WTC11 (cell line): ENCODE measurements at regions not wholly inside any gene's neighbourhood (a gene's known extent, or its start where the extent isn't known, plus 50 kb on each side); places are given as distances from the start of the nearest gene placed in this dataset.

ENCODE experiments used
- ATAC-seq: fragments of 200-7000 bp; cut with Tn5 transposase; 2 replicates; pipeline ENCODE4 v1.10.0; 2021; ENCODE audit warnings: mild to moderate bottlenecking, moderate library complexity
- CTCF ChIA-PET: fragments of 300-600 bp; sonication (Branson Sonifier 250); formaldehyde crosslinking; loops from one replicate; lab custom pipeline; 2021; ENCODE audit warnings: antibody characterized with exemption; lab: Charles Lee
- POLR2A ChIA-PET: fragments of 350-600 bp; sonication (Branson Sonifier 250); formaldehyde crosslinking; loops from one replicate; lab custom pipeline; 2021; ENCODE audit warnings: antibody characterized with exemption; lab: Charles Lee
- DNase-seq: peaks from one replicate; pipeline ENCODE4 v3.0.0; 2021; ENCODE audit warnings: low spot score
- H3K27ac Mint-ChIP-seq: 2 replicates; pipeline ENCODE4 v1.8.0; 2021; ENCODE audit warnings: mixed read lengths
- H3K27me3 Mint-ChIP-seq: 2 replicates; pipeline ENCODE4 v1.8.0; 2021; ENCODE audit warnings: low read depth, mild to moderate bottlenecking, moderate library complexity, mixed read lengths
- H3K36me3 Mint-ChIP-seq: 2 replicates; pipeline ENCODE4 v1.8.0; 2021; ENCODE audit warnings: mixed read lengths
- H3K4me1 Mint-ChIP-seq: 2 replicates; pipeline ENCODE4 v1.8.0; 2022; ENCODE audit warnings: mixed read lengths
- H3K4me3 Mint-ChIP-seq: 2 replicates; pipeline ENCODE4 v1.8.0; 2021; ENCODE audit warnings: mild to moderate bottlenecking, moderate library complexity, mixed read lengths
- H3K9me3 Mint-ChIP-seq: 2 replicates; pipeline ENCODE4 v1.8.0; 2021; ENCODE audit warnings: mixed read lengths
- MXD4 ChIP-seq: fragments of 250-450 bp; sonication (Bioruptor Pico); IDR thresholded peaks from 2 replicates; pipeline ENCODE4 v1.8.0; 2021; ENCODE audit warnings: mild to moderate bottlenecking, moderate library complexity, borderline replicate concordance
- NR2C2 ChIP-seq: sonication (generic); formaldehyde crosslinking; IDR thresholded peaks from 2 replicates; pipeline ENCODE4 v1.8.0; 2022; ENCODE audit warnings: mild to moderate bottlenecking, missing genetic modification reagents
- RELA ChIP-seq: sonication (generic); formaldehyde crosslinking; IDR thresholded peaks from 2 replicates; pipeline ENCODE4 v1.8.1; 2022; ENCODE audit warnings: missing genetic modification reagents, mild to moderate bottlenecking, borderline replicate concordance
- SMAD4 ChIP-seq: sonication (generic); formaldehyde crosslinking; IDR thresholded peaks from 2 replicates; pipeline ENCODE4 v1.8.0; 2022; ENCODE audit warnings: mild to moderate bottlenecking, missing genetic modification reagents
- ZNF232 ChIP-seq: sonication (generic); formaldehyde crosslinking; IDR thresholded peaks from 2 replicates; pipeline ENCODE4 v1.8.0; 2022; ENCODE audit warnings: mild to moderate bottlenecking, missing genetic modification reagents
- ZNF416 ChIP-seq: fragments of 250-450 bp; sonication (Bioruptor Pico); IDR thresholded peaks from 2 replicates; pipeline ENCODE4 v1.9.0; 2021; ENCODE audit warnings: mild to moderate bottlenecking, inconsistent platforms
- TF ChIP-seq, protein P1 (sequence below): sonication (generic); formaldehyde crosslinking; IDR thresholded peaks from 2 replicates; pipeline ENCODE4 v1.8.0; 2023; ENCODE audit warnings: missing genetic modification reagents
- TF ChIP-seq, protein P2 (sequence below): sonication (generic); formaldehyde crosslinking; IDR thresholded peaks from 2 replicates; pipeline ENCODE4 v1.8.0; 2022; ENCODE audit warnings: missing genetic modification reagents
- TF ChIP-seq, protein P3 (sequence below): fragments of 200-600 bp; IDR thresholded peaks from 2 replicates; pipeline ENCODE4 v1.8.0; 2022; ENCODE audit warnings: antibody characterized with exemption
- TF ChIP-seq, protein P4 (sequence below): sonication (generic); formaldehyde crosslinking; IDR thresholded peaks from 2 replicates; pipeline ENCODE4 v1.8.1; 2022; ENCODE audit warnings: mild to moderate bottlenecking, moderate library complexity, missing genetic modification reagents
- TF ChIP-seq, protein P5 (sequence below): sonication (generic); formaldehyde crosslinking; IDR thresholded peaks from 2 replicates; pipeline ENCODE4 v1.8.0; 2023; ENCODE audit warnings: missing genetic modification reagents, mild to moderate bottlenecking, borderline replicate concordance
- TF ChIP-seq, protein P6 (sequence below): sonication (generic); formaldehyde crosslinking; IDR thresholded peaks from 2 replicates; pipeline ENCODE4 v1.8.1; 2023; ENCODE audit warnings: mild to moderate bottlenecking, missing genetic modification reagents, moderate library complexity

DNA sequence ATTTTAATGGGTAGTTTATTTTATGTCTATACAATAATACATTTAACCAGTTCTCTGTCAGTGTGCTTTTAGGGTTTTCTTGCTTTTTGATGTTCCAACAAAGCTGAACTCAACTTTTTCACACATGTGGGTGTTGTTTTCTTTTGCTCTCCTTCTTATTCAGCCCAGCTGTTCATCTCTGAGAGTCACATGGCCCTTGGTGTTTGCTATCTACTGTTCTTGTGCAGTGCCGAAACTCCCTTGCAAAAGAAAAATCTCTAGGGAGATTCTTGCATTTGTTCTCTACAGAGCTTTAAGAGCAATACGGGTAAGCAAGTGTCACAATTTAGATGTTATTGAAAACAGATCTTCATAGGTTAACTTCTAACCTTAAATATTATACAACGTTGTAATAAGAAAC is 281.1 kb upstream of the CXADR start:
- no peaks in the 10 kb centered on the region for H3K4me1 Mint-ChIP-seq
- peaks cover 37% of the 10 kb centered on the region for H3K9me3 Mint-ChIP-seq
- POLR2A ChIA-PET = no interaction called here
- H3K36me3 Mint-ChIP-seq = peaks cover 9% of the 10 kb centered on the region; the same call in 1 of the 2 replicates
- TF ChIP-seq NR2C2 (CRISPR knock-in tag) (no peak), ZNF232 (CRISPR knock-in tag) (no peak), ZNF416 (CRISPR knock-in tag) (no peak)
- TF ChIP-seq, protein P1, sequence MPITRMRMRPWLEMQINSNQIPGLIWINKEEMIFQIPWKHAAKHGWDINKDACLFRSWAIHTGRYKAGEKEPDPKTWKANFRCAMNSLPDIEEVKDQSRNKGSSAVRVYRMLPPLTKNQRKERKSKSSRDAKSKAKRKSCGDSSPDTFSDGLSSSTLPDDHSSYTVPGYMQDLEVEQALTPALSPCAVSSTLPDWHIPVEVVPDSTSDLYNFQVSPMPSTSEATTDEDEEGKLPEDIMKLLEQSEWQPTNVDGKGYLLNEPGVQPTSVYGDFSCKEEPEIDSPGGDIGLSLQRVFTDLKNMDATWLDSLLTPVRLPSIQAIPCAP = no peak
- TF ChIP-seq, protein P2, sequence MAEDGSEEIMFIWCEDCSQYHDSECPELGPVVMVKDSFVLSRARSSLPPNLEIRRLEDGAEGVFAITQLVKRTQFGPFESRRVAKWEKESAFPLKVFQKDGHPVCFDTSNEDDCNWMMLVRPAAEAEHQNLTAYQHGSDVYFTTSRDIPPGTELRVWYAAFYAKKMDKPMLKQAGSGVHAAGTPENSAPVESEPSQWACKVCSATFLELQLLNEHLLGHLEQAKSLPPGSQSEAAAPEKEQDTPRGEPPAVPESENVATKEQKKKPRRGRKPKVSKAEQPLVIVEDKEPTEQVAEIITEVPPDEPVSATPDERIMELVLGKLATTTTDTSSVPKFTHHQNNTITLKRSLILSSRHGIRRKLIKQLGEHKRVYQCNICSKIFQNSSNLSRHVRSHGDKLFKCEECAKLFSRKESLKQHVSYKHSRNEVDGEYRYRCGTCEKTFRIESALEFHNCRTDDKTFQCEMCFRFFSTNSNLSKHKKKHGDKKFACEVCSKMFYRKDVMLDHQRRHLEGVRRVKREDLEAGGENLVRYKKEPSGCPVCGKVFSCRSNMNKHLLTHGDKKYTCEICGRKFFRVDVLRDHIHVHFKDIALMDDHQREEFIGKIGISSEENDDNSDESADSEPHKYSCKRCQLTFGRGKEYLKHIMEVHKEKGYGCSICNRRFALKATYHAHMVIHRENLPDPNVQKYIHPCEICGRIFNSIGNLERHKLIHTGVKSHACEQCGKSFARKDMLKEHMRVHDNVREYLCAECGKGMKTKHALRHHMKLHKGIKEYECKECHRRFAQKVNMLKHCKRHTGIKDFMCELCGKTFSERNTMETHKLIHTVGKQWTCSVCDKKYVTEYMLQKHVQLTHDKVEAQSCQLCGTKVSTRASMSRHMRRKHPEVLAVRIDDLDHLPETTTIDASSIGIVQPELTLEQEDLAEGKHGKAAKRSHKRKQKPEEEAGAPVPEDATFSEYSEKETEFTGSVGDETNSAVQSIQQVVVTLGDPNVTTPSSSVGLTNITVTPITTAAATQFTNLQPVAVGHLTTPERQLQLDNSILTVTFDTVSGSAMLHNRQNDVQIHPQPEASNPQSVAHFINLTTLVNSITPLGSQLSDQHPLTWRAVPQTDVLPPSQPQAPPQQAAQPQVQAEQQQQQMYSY (CRISPR knock-in tag) = no peak
- TF ChIP-seq, protein P3, sequence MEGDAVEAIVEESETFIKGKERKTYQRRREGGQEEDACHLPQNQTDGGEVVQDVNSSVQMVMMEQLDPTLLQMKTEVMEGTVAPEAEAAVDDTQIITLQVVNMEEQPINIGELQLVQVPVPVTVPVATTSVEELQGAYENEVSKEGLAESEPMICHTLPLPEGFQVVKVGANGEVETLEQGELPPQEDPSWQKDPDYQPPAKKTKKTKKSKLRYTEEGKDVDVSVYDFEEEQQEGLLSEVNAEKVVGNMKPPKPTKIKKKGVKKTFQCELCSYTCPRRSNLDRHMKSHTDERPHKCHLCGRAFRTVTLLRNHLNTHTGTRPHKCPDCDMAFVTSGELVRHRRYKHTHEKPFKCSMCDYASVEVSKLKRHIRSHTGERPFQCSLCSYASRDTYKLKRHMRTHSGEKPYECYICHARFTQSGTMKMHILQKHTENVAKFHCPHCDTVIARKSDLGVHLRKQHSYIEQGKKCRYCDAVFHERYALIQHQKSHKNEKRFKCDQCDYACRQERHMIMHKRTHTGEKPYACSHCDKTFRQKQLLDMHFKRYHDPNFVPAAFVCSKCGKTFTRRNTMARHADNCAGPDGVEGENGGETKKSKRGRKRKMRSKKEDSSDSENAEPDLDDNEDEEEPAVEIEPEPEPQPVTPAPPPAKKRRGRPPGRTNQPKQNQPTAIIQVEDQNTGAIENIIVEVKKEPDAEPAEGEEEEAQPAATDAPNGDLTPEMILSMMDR = no peak
- TF ChIP-seq, all 79 proteins: peak for 0
- ATAC-seq = no peak
- CTCF ChIA-PET = no interaction called here
- DNase-seq = no peak
- no peak overlapping the region for H3K27ac Mint-ChIP-seq
- no peak overlapping the region for H3K4me3 Mint-ChIP-seq
- H3K27me3 Mint-ChIP-seq = peaks cover 2% of the 10 kb centered on the region; the same call in 1 of the 2 replicates

DNA sequence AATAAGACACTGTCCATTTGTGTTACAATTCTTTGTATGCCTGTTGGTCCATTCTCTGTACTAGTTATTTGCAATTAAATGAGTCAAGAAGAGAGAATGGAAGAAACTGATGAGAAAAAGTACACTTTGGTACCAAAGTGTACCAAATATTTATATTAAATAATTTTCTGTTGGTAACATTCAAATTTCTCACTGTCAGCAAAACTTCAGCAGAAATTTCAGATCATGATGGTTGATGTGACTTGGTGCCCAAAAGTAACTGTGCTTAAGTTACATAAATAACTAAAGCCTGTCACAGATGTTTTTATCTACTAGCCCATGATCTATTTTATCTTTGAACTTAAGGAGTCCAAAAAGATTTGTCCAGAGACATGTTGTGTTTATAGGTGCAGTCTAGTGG is 274.4 kb upstream of the CXADR start:
- ATAC-seq (no peak), DNase-seq (no peak)
- CTCF ChIA-PET = no interaction called here
- Mint-ChIP-seq H3K36me3 (peaks cover 2% of the 10 kb centered on the region; the same call in 1 of the 2 replicates), H3K27ac (no peak overlapping the region), H3K27me3 (no peaks in the 10 kb centered on the region)
- TF ChIP-seq, protein P4, sequence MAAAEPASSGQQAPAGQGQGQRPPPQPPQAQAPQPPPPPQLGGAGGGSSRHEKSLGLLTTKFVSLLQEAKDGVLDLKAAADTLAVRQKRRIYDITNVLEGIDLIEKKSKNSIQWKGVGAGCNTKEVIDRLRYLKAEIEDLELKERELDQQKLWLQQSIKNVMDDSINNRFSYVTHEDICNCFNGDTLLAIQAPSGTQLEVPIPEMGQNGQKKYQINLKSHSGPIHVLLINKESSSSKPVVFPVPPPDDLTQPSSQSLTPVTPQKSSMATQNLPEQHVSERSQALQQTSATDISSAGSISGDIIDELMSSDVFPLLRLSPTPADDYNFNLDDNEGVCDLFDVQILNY (CRISPR knock-in tag) = no peak
- TF ChIP-seq MXD4 = no peak
- TF ChIP-seq, protein P5, sequence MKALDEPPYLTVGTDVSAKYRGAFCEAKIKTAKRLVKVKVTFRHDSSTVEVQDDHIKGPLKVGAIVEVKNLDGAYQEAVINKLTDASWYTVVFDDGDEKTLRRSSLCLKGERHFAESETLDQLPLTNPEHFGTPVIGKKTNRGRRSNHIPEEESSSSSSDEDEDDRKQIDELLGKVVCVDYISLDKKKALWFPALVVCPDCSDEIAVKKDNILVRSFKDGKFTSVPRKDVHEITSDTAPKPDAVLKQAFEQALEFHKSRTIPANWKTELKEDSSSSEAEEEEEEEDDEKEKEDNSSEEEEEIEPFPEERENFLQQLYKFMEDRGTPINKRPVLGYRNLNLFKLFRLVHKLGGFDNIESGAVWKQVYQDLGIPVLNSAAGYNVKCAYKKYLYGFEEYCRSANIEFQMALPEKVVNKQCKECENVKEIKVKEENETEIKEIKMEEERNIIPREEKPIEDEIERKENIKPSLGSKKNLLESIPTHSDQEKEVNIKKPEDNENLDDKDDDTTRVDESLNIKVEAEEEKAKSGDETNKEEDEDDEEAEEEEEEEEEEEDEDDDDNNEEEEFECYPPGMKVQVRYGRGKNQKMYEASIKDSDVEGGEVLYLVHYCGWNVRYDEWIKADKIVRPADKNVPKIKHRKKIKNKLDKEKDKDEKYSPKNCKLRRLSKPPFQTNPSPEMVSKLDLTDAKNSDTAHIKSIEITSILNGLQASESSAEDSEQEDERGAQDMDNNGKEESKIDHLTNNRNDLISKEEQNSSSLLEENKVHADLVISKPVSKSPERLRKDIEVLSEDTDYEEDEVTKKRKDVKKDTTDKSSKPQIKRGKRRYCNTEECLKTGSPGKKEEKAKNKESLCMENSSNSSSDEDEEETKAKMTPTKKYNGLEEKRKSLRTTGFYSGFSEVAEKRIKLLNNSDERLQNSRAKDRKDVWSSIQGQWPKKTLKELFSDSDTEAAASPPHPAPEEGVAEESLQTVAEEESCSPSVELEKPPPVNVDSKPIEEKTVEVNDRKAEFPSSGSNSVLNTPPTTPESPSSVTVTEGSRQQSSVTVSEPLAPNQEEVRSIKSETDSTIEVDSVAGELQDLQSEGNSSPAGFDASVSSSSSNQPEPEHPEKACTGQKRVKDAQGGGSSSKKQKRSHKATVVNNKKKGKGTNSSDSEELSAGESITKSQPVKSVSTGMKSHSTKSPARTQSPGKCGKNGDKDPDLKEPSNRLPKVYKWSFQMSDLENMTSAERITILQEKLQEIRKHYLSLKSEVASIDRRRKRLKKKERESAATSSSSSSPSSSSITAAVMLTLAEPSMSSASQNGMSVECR (CRISPR knock-in tag) = no peak
- TF ChIP-seq RELA (CRISPR knock-in tag) = no peak
- TF ChIP-seq NR2C2 (CRISPR knock-in tag) = no peak
- no peak for TF ChIP-seq SMAD4
- TF ChIP-seq, protein P6, sequence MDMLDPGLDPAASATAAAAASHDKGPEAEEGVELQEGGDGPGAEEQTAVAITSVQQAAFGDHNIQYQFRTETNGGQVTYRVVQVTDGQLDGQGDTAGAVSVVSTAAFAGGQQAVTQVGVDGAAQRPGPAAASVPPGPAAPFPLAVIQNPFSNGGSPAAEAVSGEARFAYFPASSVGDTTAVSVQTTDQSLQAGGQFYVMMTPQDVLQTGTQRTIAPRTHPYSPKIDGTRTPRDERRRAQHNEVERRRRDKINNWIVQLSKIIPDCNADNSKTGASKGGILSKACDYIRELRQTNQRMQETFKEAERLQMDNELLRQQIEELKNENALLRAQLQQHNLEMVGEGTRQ = no peak
- TF ChIP-seq, all 79 proteins: peak for 0
- Mint-ChIP-seq H3K4me1 (no peaks in the 10 kb centered on the region), H3K4me3 (no peak overlapping the region), H3K9me3 (no peaks in the 10 kb centered on the region; the same call in 1 of the 2 replicates)
- POLR2A ChIA-PET = no interaction called here
